Activated CD4-positive, alpha-beta T cell treated with anti-CD3 and anti-CD28 coated beads for 48 hours (primary cell): ENCODE measurements at regions not wholly inside any gene's neighbourhood (a gene's known extent, or its start where the extent isn't known, plus 50 kb on each side); places are given as distances from the start of the nearest gene placed in this dataset.

Experiments
- DNase-seq: peaks from one replicate; pipeline ENCODE4 v3.0.0-alpha.2; 2020

GRCh38 chr4:130368668-130369067 lies 1272.7 kb downstream of the C4orf33 start:
- DNase-seq: no peak

GRCh38 chr4:130393231-130393630 lies 1297.3 kb downstream of the C4orf33 start:
- no peak for DNase-seq

- no peak for DNase-seq
These were observed 1297.7 kb downstream of the C4orf33 start for GRCh38 chr4:130393642-130394041.

- no peak for DNase-seq
These were observed 1299.9 kb downstream of the C4orf33 start for GRCh38 chr4:130395871-130396270.

- no peak for DNase-seq
These were observed 1307.3 kb downstream of the C4orf33 start for GRCh38 chr4:130403221-130403620.

- no peak for DNase-seq
These were observed 1320.3 kb downstream of the C4orf33 start for GRCh38 chr4:130416228-130416627.

- no peak for DNase-seq
These were observed 1323.4 kb downstream of the C4orf33 start for GRCh38 chr4:130419211-130419975.

GRCh38 chr4:130422261-130422660 lies 1326.3 kb downstream of the C4orf33 start:
- no peak for DNase-seq

GRCh38 chr4:130424211-130424610 lies 1328.3 kb downstream of the C4orf33 start:
- no peak for DNase-seq

- DNase-seq: no peak
These were observed 1336.3 kb downstream of the C4orf33 start for GRCh38 chr4:130432289-130432688.

- no peak for DNase-seq
These were observed 1353.8 kb downstream of the C4orf33 start for GRCh38 chr4:130449741-130450140.

- no peak for DNase-seq
These were observed 1372.4 kb downstream of the C4orf33 start for GRCh38 chr4:130468340-130468739.

GRCh38 chr4:130478406-130478805 lies 1382.5 kb downstream of the C4orf33 start:
- DNase-seq: no peak

GRCh38 chr4:130479020-130479419 lies 1383.1 kb downstream of the C4orf33 start:
- no peak for DNase-seq

- DNase-seq: no peak
These were observed 1383.7 kb downstream of the C4orf33 start for GRCh38 chr4:130479674-130480073.

- DNase-seq: no peak
These were observed 1388.9 kb downstream of the C4orf33 start for GRCh38 chr4:130484826-130485225.

- DNase-seq: no peak
These were observed 1389.4 kb downstream of the C4orf33 start for GRCh38 chr4:130485371-130485770.

- no peak for DNase-seq
These were observed 1390.2 kb downstream of the C4orf33 start for GRCh38 chr4:130486186-130486585.

GRCh38 chr4:130486841-130487240 lies 1390.9 kb downstream of the C4orf33 start:
- no peak for DNase-seq

GRCh38 chr4:130510661-130511060 lies 1414.7 kb downstream of the C4orf33 start:
- DNase-seq: no peak

GRCh38 chr4:130511776-130512175 lies 1415.8 kb downstream of the C4orf33 start:
- DNase-seq: no peak

- no peak for DNase-seq
These were observed 1428.1 kb downstream of the C4orf33 start for GRCh38 chr4:130524057-130524456.

GRCh38 chr4:130530505-130530904 lies 1434.6 kb downstream of the C4orf33 start:
- no peak for DNase-seq

GRCh38 chr4:130534651-130535050 lies 1438.7 kb downstream of the C4orf33 start:
- no peak for DNase-seq

GRCh38 chr4:130542953-130543352 lies 1447.0 kb downstream of the C4orf33 start:
- no peak for DNase-seq
